Gastrocnemius medialis (tissue), 4 donors: ENCODE measurements at regions not wholly inside any gene's neighbourhood (a gene's known extent, or its start where the extent isn't known, plus 50 kb on each side); places are given as distances from the start of the nearest gene placed in this dataset.

Experiments used
- POLR2A ChIP-seq, 2 donors: fragments of 450-650 bp; IDR thresholded peaks; one replicate each; pipeline ENCODE4 v1.6.1; 2017; ENCODE audit warnings: antibody characterized with exemption in 2 of 2, mild to moderate bottlenecking in 2 of 2, moderate library complexity in 2 of 2
- TF ChIP-seq, protein P1 (sequence below), 5 experiments: fragments of 450-650 bp in 3 of 5; fragments of 200-600 bp in 2 of 5; sonication (generic) in 2 of 5; IDR thresholded peaks in 4 of 5; conservative IDR thresholded peaks in 1 of 5; 1 replicate in 4 of 5; 2 replicates in 1 of 5; pipeline ENCODE4 v1.5.1; 2016 to 2019; ENCODE audit warnings: antibody characterized with exemption in 5 of 5, mild to moderate bottlenecking in 3 of 5, moderate library complexity in 3 of 5

- TF ChIP-seq, protein P1, sequence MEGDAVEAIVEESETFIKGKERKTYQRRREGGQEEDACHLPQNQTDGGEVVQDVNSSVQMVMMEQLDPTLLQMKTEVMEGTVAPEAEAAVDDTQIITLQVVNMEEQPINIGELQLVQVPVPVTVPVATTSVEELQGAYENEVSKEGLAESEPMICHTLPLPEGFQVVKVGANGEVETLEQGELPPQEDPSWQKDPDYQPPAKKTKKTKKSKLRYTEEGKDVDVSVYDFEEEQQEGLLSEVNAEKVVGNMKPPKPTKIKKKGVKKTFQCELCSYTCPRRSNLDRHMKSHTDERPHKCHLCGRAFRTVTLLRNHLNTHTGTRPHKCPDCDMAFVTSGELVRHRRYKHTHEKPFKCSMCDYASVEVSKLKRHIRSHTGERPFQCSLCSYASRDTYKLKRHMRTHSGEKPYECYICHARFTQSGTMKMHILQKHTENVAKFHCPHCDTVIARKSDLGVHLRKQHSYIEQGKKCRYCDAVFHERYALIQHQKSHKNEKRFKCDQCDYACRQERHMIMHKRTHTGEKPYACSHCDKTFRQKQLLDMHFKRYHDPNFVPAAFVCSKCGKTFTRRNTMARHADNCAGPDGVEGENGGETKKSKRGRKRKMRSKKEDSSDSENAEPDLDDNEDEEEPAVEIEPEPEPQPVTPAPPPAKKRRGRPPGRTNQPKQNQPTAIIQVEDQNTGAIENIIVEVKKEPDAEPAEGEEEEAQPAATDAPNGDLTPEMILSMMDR (IDR thresholded peaks at IDR 0.05 in 4 of 5, conservative IDR thresholded peaks at IDR 0.05 in 1 of 5), result no peak
- no peak for TF ChIP-seq POLR2A (IDR thresholded peaks at IDR 0.05)
Observed at GRCh38 chr11:70559516-70559915, 161.2 kb downstream of the CTTN start.
